ENCODE measurements at regions not wholly inside any gene's neighbourhood (a gene's known extent, or its start where the extent isn't known, plus 50 kb on each side); places are given as distances from the start of the nearest gene placed in this dataset.

- TF ChIP-seq CSRNP3 (CRISPR knock-in tag; IDR thresholded peaks at IDR 0.05) (no peak), GLIS3 (CRISPR knock-in tag; IDR thresholded peaks at IDR 0.05) (no peak), ZNF70 (CRISPR knock-in tag; IDR thresholded peaks at IDR 0.05) (no peak), ZC3H10 (CRISPR knock-in tag; IDR thresholded peaks at IDR 0.05) (no peak)
Observed at GRCh38 chr14:66378712-66379505, 107.3 kb upstream of the CCDC196 start (continued).

GRCh38 chr14:66380143-66380542, 106.0 kb upstream of the CCDC196 start:
- no peak for ATAC-seq
- TF ChIP-seq PATZ1 (CRISPR knock-in tag; IDR thresholded peaks at IDR 0.05; ENCODE audit: borderline replicate concordance) (no peak), TOX (CRISPR knock-in tag; IDR thresholded peaks at IDR 0.05; ENCODE audit: borderline replicate concordance) (no peak), CREB5 (CRISPR knock-in tag; IDR thresholded peaks at IDR 0.05; ENCODE audit: low read depth) (no peak), ZFP3 (CRISPR knock-in tag; IDR thresholded peaks at IDR 0.05) (no peak), ZC3H10 (CRISPR knock-in tag; IDR thresholded peaks at IDR 0.05) (no peak), ESRRG (CRISPR knock-in tag; IDR thresholded peaks at IDR 0.05) (no peak), ZFP30 (CRISPR knock-in tag; IDR thresholded peaks at IDR 0.05) (no peak), RARB (CRISPR knock-in tag; IDR thresholded peaks at IDR 0.05) (no peak), ISL1 (CRISPR knock-in tag; IDR thresholded peaks at IDR 0.05) (no peak)

- no peak for TF ChIP-seq OSR1 (CRISPR knock-in tag; IDR thresholded peaks at IDR 0.05)
- TF ChIP-seq PATZ1 (CRISPR knock-in tag; IDR thresholded peaks at IDR 0.05; ENCODE audit: borderline replicate concordance): no peak
- TF ChIP-seq CREB5 (CRISPR knock-in tag; IDR thresholded peaks at IDR 0.05; ENCODE audit: low read depth): no peak
- TF ChIP-seq TSHZ2 (CRISPR knock-in tag; IDR thresholded peaks at IDR 0.05): no peak
- TF ChIP-seq SNAI2 (CRISPR knock-in tag; IDR thresholded peaks at IDR 0.05): no peak
- TF ChIP-seq ARNTL (CRISPR knock-in tag; IDR thresholded peaks at IDR 0.05; ENCODE audit: borderline replicate concordance, low read depth): no peak
- TF ChIP-seq ZNF565 (CRISPR knock-in tag; conservative IDR thresholded peaks at IDR 0.05; ENCODE audit: low read depth): no peak
- TF ChIP-seq TCF4 (CRISPR knock-in tag; IDR thresholded peaks at IDR 0.05; ENCODE audit: borderline replicate concordance): no peak
- TF ChIP-seq RARB (CRISPR knock-in tag; IDR thresholded peaks at IDR 0.05): no peak
- TF ChIP-seq BACH2 (CRISPR knock-in tag; IDR thresholded peaks at IDR 0.05; ENCODE audit: borderline replicate concordance): no peak
- no peak for TF ChIP-seq CSDC2 (CRISPR knock-in tag; IDR thresholded peaks at IDR 0.05)
- TF ChIP-seq ESRRG (CRISPR knock-in tag; IDR thresholded peaks at IDR 0.05): no peak
- no peak for TF ChIP-seq ZC3H10 (CRISPR knock-in tag; IDR thresholded peaks at IDR 0.05)
- no peak for TF ChIP-seq ZNF8 (CRISPR knock-in tag; IDR thresholded peaks at IDR 0.05)
Observed at GRCh38 chr14:66381755-66382154, 104.4 kb upstream of the CCDC196 start.

More at GRCh38 chr14:66381755-66382154, 104.4 kb upstream of the CCDC196 start:
- no peak for ATAC-seq

Data from SK-N-SH treated with all-trans-retinoic acid at 6 μM for 48 hours (cell line).